ENCODE measurements at regions not wholly inside any gene's neighbourhood (a gene's known extent, or its start where the extent isn't known, plus 50 kb on each side); places are given as distances from the start of the nearest gene placed in this dataset.

DNA sequence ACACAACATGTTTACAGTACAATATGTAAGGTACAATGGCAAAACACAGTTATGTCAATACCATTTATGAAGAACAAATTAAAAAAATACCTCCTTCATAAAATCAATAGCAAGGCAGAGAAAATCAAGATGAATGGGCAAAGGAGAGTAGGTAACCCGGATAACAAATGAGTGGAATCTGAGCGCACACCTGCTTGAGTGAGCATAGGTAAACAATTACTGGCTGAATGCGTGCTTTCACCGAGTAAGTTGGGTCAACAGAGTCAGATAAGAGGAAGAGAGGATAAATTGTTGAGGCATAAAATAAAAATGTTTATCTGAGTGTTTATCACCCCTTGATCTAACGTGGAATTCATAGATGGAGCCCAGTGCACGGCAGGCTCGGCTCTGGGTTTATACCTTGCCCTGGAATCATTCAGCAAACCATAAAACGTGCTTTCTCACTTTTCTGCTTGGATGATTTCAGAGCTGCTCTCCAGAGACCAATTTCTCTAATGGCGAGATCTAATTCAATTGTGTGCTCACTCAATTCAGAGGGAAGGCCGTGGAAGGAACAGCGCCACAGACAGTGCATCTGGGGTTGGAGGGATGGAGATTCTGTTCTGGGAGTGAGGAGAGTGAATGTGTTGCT is 224.8 kb upstream of the MAP3K7 start:
- no peak for DNase-seq (ENCODE audit: low read depth)
- no peak for TF ChIP-seq CTCF (conservative IDR thresholded peaks at IDR 0.05; ENCODE audit: low read depth, low read length)

GRCh38 chr6:90809035-90809434 is 222.2 kb upstream of the MAP3K7 start:
- TF ChIP-seq CTCF (conservative IDR thresholded peaks at IDR 0.05; ENCODE audit: low read depth, low read length): no peak
- no peak overlapping the region for H3K4me3 ChIP-seq (ENCODE audit: low read depth, low read length)
- no peak for DNase-seq (ENCODE audit: low read depth)

More for the DNA sequence above, 224.8 kb upstream of the MAP3K7 start:
- H3K4me3 ChIP-seq (ENCODE audit: low read depth, low read length): no peak overlapping the region

DNA sequence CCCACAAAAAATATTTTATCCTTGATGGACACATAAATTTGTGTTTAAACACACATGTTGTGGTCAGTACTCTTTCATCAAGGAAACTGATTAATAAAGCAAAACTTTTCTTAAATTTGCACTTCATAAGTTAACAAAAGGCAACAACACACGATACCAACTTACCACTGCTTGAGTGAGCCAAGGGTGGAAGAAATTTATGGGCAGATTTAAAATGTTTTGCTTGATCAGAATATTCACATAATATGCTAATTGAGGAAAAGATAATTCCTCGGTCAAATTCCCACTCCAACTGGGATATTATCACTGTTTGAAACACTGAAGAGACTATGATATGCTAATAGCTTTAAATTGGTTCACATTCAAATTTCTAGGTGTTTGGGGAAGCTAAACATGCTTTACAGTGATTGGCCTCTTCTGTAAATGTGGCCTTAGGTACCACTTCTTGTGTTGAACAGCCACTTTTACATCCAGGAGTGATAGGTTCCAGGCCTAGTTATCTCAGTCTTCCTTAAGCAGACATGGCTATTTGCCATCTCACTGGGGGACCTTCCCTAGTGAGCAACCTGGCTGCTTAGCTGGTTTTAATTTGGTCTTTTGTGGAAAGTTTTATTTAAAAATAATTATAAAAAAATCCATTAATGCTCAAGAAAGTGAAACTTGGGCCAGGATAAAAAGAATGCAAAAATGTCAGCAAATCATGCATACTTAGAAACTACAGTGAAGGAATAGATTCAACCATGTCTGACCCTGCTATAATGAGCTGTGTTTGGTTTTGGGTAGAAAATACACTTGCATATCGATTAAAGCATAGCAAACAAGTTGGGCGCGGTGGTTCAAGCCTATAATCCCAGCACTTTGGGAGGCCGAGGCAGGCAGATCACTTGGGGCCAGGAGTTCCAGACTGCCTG is 221.2 kb upstream of the MAP3K7 start:
- no peak for TF ChIP-seq CTCF (conservative IDR thresholded peaks at IDR 0.05; ENCODE audit: low read depth, low read length)
- no peak for DNase-seq (ENCODE audit: low read depth)
- no peak overlapping the region for H3K4me3 ChIP-seq (ENCODE audit: low read depth, low read length)

DNA sequence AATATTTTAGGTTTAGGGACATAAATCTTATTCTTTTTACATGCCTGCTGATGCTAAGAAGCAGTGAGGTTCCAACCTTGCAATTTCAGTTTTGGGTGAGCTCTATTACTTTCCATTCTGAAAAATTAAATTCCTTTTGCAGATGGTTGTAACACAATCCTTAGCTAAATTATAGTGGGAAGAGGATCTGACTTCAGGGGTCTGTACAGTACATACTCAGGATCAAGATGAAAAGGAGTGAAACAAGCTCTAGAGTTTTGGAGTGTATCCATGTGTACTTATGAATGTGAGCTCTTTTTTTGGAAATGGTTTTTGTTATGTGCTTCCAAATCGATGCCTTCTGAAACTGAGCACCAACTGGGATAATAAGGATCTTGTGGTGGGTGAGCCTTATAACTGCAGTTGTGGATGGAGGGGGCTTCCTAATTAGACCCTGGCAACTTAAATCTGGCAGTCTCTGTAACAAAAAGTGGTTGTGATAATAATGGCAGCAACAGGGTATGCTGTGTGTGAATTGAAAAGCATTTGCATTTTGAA is 218.8 kb upstream of the MAP3K7 start:
- no peak for DNase-seq (ENCODE audit: low read depth)
- TF ChIP-seq CTCF (conservative IDR thresholded peaks at IDR 0.05; ENCODE audit: low read depth, low read length): no peak
- no peak overlapping the region for H3K4me3 ChIP-seq (ENCODE audit: low read depth, low read length)

DNA sequence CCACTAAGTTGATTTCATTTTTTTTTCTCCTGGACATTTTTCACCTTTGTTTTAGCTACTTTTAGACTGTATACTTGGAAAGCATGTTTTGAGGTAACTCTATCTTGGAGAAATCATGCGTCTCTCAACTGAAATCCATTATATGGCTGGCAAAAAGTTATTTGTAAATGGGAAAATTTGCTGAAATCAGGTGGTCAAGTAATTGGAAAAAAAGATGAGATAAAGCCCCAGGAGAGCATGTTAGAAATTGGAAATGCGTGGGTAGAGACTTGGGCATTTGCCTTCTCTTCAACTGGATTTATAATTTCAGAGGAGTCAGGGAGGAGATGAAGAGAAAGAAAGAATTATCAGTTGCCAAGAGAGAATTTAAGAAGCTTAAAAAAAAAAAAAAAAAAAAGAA is 217.1 kb upstream of the MAP3K7 start:
- DNase-seq (ENCODE audit: low read depth): no peak
- no peak overlapping the region for H3K4me3 ChIP-seq (ENCODE audit: low read depth, low read length)
- TF ChIP-seq CTCF (conservative IDR thresholded peaks at IDR 0.05; ENCODE audit: low read depth, low read length): no peak

- no peak for DNase-seq (ENCODE audit: low read depth)
- TF ChIP-seq CTCF (conservative IDR thresholded peaks at IDR 0.05; ENCODE audit: low read depth, low read length): no peak
- H3K4me3 ChIP-seq (ENCODE audit: low read depth, low read length): no peak overlapping the region
Measured at GRCh38 chr6:90795078-90795477, 208.2 kb upstream of the MAP3K7 start.

Data from epithelial cell of proximal tubule (primary cell).